HG02852 (cell line): ENCODE measurements at regions not wholly inside any gene's neighbourhood (a gene's known extent, or its start where the extent isn't known, plus 50 kb on each side); places are given as distances from the start of the nearest gene placed in this dataset.
A peak's percentile ranks its signal among the peaks of the same experiment; 100 is the strongest.
"Not testable (repeated sequence)": the region's sequence is repeated elsewhere in the genome, so short reads cannot be mapped to it uniquely, and the experiment has no call there.

Experiments
- ATAC-seq: cut with Tn5 transposase; IDR thresholded peaks from one replicate; pipeline ENCODE4 v1.9.1; 2021; ENCODE audit warnings: mild to moderate bottlenecking, moderate library complexity; ENCODE audit not compliant: unreplicated experiment

GRCh38 chrX:65331371-65331770 is 203.2 kb downstream of the LAS1L start:
- ATAC-seq, result no peak

- no peak for ATAC-seq
Observed at GRCh38 chrX:65300104-65300809, 234.3 kb downstream of the LAS1L start.

GRCh38 chrX:65282905-65283304 is 251.7 kb downstream of the LAS1L start:
- ATAC-seq, result not testable (repeated sequence)

GRCh38 chrX:65273152-65273551 is 261.4 kb downstream of the LAS1L start:
- ATAC-seq, result no peak

- ATAC-seq, result no peak
Observed at GRCh38 chrX:65266482-65266881, 268.1 kb downstream of the LAS1L start.

- ATAC-seq, result no peak
Observed at GRCh38 chrX:65253817-65254216, 277.6 kb upstream of the ZC4H2 start.

GRCh38 chrX:65241059-65241721 is 264.9 kb upstream of the ZC4H2 start:
- no peak for ATAC-seq

GRCh38 chrX:65203545-65203944 is 227.3 kb upstream of the ZC4H2 start:
- ATAC-seq, result no peak

- no peak for ATAC-seq
Observed at GRCh38 chrX:65196758-65197360, 220.6 kb upstream of the ZC4H2 start.

GRCh38 chrX:65195621-65196020 is 219.4 kb upstream of the ZC4H2 start:
- no peak for ATAC-seq

GRCh38 chrX:65194547-65194946 is 218.3 kb upstream of the ZC4H2 start:
- ATAC-seq, result no peak

- not testable (repeated sequence) for ATAC-seq
Observed at GRCh38 chrX:65163325-65163724, 187.1 kb upstream of the ZC4H2 start.

- no peak for ATAC-seq
Observed at GRCh38 chrX:65148232-65148631, 172.0 kb upstream of the ZC4H2 start.

GRCh38 chrX:65136424-65136823 is 160.2 kb upstream of the ZC4H2 start:
- no peak for ATAC-seq

- no peak for ATAC-seq
Observed at GRCh38 chrX:65127842-65128241, 151.6 kb upstream of the ZC4H2 start.

- no peak for ATAC-seq
Observed at GRCh38 chrX:65098851-65099250, 122.6 kb upstream of the ZC4H2 start.

GRCh38 chrX:65093658-65094057 is 117.4 kb upstream of the ZC4H2 start:
- ATAC-seq, result no peak

- no peak for ATAC-seq
Observed at GRCh38 chrX:65073233-65073632, 97.0 kb upstream of the ZC4H2 start.

GRCh38 chrX:65072590-65072989 is 96.3 kb upstream of the ZC4H2 start:
- no peak for ATAC-seq

- not testable (repeated sequence) for ATAC-seq
Observed at GRCh38 chrX:65058626-65059025, 82.4 kb upstream of the ZC4H2 start.

GRCh38 chrX:65045001-65045400 is 68.8 kb upstream of the ZC4H2 start:
- no peak for ATAC-seq

- ATAC-seq, result peak; percentile 31
Observed at GRCh38 chrX:65035446-65035770, 59.2 kb upstream of the ZC4H2 start.
